ENCODE measurements at regions not wholly inside any gene's neighbourhood (a gene's known extent, or its start where the extent isn't known, plus 50 kb on each side); places are given as distances from the start of the nearest gene placed in this dataset.

GRCh38 chr14:26925876-26926584, 328.2 kb upstream of the NOVA1 start:
- TF ChIP-seq EGR1 (IDR thresholded peaks at IDR 0.05) (no peak), MAX (IDR thresholded peaks at IDR 0.05) (no peak), TAF1 (IDR thresholded peaks at IDR 0.05; ENCODE audit: low read depth) (no peak)
